ENCODE measurements at regions not wholly inside any gene's neighbourhood (a gene's known extent, or its start where the extent isn't known, plus 50 kb on each side); places are given as distances from the start of the nearest gene placed in this dataset.

DNA sequence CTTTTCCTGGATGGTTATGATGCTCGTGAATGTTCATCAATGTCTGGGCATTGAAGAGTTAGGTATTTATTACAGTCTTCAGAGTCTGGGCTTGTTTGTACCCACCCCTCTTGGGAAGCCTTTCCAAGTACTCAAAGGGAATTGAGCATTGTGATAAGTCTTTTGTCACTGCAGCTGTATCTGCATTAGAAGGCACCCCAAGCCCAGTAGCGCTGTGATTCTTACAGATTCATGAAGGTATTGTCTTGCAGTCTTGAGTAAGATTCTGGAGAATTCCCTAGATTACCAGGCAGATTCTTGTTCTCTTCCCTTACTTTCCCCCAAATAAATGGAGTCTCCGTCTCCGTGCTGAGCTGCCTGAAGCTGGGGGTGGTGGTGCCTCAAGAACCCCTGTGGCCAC is 173.4 kb upstream of the HUWE1 start:
- TF ChIP-seq, protein P1, sequence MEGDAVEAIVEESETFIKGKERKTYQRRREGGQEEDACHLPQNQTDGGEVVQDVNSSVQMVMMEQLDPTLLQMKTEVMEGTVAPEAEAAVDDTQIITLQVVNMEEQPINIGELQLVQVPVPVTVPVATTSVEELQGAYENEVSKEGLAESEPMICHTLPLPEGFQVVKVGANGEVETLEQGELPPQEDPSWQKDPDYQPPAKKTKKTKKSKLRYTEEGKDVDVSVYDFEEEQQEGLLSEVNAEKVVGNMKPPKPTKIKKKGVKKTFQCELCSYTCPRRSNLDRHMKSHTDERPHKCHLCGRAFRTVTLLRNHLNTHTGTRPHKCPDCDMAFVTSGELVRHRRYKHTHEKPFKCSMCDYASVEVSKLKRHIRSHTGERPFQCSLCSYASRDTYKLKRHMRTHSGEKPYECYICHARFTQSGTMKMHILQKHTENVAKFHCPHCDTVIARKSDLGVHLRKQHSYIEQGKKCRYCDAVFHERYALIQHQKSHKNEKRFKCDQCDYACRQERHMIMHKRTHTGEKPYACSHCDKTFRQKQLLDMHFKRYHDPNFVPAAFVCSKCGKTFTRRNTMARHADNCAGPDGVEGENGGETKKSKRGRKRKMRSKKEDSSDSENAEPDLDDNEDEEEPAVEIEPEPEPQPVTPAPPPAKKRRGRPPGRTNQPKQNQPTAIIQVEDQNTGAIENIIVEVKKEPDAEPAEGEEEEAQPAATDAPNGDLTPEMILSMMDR (IDR thresholded peaks at IDR 0.05): no peak
- TF ChIP-seq POLR2A (IDR thresholded peaks at IDR 0.05): no peak

Measured in transverse colon (tissue), 3 donors.